ENCODE measurements at regions not wholly inside any gene's neighbourhood (a gene's known extent, or its start where the extent isn't known, plus 50 kb on each side); places are given as distances from the start of the nearest gene placed in this dataset.

- TF ChIP-seq HMGXB4 (CRISPR knock-in tag; IDR thresholded peaks at IDR 0.05; ENCODE audit: borderline replicate concordance in 1 of 2, low read depth in 1 of 2) (no peak), SMC3 (IDR thresholded peaks at IDR 0.05; ENCODE audit: low read length) (no peak), NR2F1 (CRISPR knock-in tag; IDR thresholded peaks at IDR 0.05) (no peak), CTCF (CRISPR knock-in tag; IDR thresholded peaks at IDR 0.05) (no peak), PHF5A (CRISPR knock-in tag; IDR thresholded peaks at IDR 0.05; ENCODE audit: low read depth, unreplicated experiment) (no peak), BCLAF1 (IDR thresholded peaks at IDR 0.05) (no peak), SIN3A (IDR thresholded peaks at IDR 0.05; ENCODE audit: borderline replicate concordance, low read depth, low read length) (no peak), NCOA2 (CRISPR knock-in tag; IDR thresholded peaks at IDR 0.05) (no peak)
Observed at GRCh38 chr5:158487156-158487555, 612.6 kb downstream of the EBF1 start (continued).
